ENCODE measurements at regions not wholly inside any gene's neighbourhood (a gene's known extent, or its start where the extent isn't known, plus 50 kb on each side); places are given as distances from the start of the nearest gene placed in this dataset.

DNA sequence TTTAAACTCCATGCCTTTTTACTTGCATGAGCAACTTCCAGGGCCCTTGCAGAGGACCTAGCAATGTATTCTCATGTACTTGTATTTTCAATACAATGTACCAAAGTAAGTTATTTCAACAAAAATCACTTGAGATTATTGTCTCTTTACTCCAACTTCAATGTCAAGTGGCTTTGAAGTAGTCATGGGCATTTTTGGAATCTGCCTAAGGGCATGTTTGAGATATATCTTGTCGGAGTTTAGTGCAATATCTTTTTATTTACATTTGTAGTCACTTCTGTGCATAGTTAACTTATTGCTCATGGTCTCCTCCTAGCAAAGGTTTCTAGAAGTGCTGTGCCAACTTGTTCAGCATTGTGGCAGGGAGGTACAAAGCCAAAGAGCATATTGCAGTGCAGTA is 508.7 kb upstream of the SEMA3D start:
- Histone ChIP-seq H3K27ac (ENCODE audit: low read depth, low read length) (no peak overlapping the region), H4K5ac (ENCODE audit: insufficient read length, low read depth, low read length) (no peak overlapping the region), H3K79me1 (ENCODE audit: low read depth, low read length) (no peaks in the 10 kb centered on the region), H3K23ac (ENCODE audit: insufficient read length) (no peak overlapping the region), H4K20me1 (replicated peaks in 1 of 2; ENCODE audit: control insufficient read depth in 1 of 2, insufficient read depth in 2 of 2, low read length in 2 of 2) (no peaks in the 10 kb centered on the region), H3K18ac (ENCODE audit: extremely low read depth, low read length) (no peak overlapping the region), H2AK5ac (ENCODE audit: low read depth, low read length) (no peak overlapping the region), H2BK5ac (ENCODE audit: low read depth, low read length) (no peak overlapping the region), H3K14ac (ENCODE audit: insufficient read length) (no peak overlapping the region), H2BK12ac (ENCODE audit: low read depth, low read length) (no peak overlapping the region), H3K36me3 (ENCODE audit: control insufficient read depth in 2 of 4, insufficient read depth in 4 of 4, low read length in 3 of 4) (no peaks in the 10 kb centered on the region), H2BK15ac (ENCODE audit: low read length) (no peak overlapping the region), H3K56ac (replicated peaks; ENCODE audit: insufficient read length, low read depth, low read length) (no peak overlapping the region), H2BK120ac (replicated peaks; ENCODE audit: low read depth, low read length) (no peak overlapping the region), H3K9ac (replicated peaks in 1 of 4; ENCODE audit: extremely low read depth in 1 of 4, low read depth in 3 of 4, low read length in 3 of 4) (no peak overlapping the region), H2AFZ (ENCODE audit: low read length) (no peak overlapping the region), H3K4ac (replicated peaks; ENCODE audit: insufficient read length, low read depth, low read length) (no peak overlapping the region), H3K4me1 (replicated peaks in 1 of 4; ENCODE audit: control insufficient read depth in 3 of 4, insufficient read depth in 4 of 4, low read length in 3 of 4) (no peaks in the 10 kb centered on the region), H3K79me2 (ENCODE audit: control insufficient read depth in 1 of 2, insufficient read depth in 2 of 2, low read length in 2 of 2) (no peaks in the 10 kb centered on the region), H3K9me3 (ENCODE audit: insufficient read depth in 2 of 2, low read depth in 1 of 2, low read length in 1 of 2) (no peaks in the 10 kb centered on the region), H3K4me3 (ENCODE audit: extremely low read depth in 1 of 4, insufficient read depth in 2 of 4, low read depth in 3 of 4, low read length in 4 of 4) (no peak overlapping the region), H3K23me2 (ENCODE audit: low read depth, low read length) (no peaks in the 10 kb centered on the region), H2BK20ac (ENCODE audit: low read length) (no peak overlapping the region), H3K4me2 (ENCODE audit: insufficient read depth in 1 of 2, low read depth in 2 of 2, low read length in 2 of 2) (no peak overlapping the region), H3K27me3 (replicated peaks in 1 of 4; ENCODE audit: control insufficient read depth in 3 of 4, extremely low read depth in 1 of 4, insufficient read depth in 3 of 4, low read length in 3 of 4) (no peaks in the 10 kb centered on the region), H4K8ac (ENCODE audit: extremely low read depth, insufficient read depth, low read length) (no peak overlapping the region), H4K91ac (replicated peaks; ENCODE audit: insufficient read length, low read length) (no peak overlapping the region)
- POLR2A ChIA-PET (ENCODE audit: partially characterized antibody), result no interaction called here
- no peak for DNase-seq (ENCODE audit: low read depth in 1 of 2, low spot score in 2 of 2)
- no peak for FAIRE-seq
- CTCF ChIA-PET (ENCODE audit: partially characterized antibody), result no interaction called here
- TF ChIP-seq KDM1A (IDR thresholded peaks at IDR 0.05; ENCODE audit: borderline replicate concordance, low read length), result no peak
- WGBS, 2 experiments (ENCODE audit: extremely low coverage in 1 of 2, insufficient coverage in 1 of 2, insufficient read length in 1 of 2, insufficient replicate concordance in 2 of 2, low coverage in 1 of 2, low lambda C conversion rate in 2 of 2, missing lambda C conversion rate in 1 of 2), result 86% methylated on average over 1 of the region's 1 CpG; no CpG with 5 or more reads in 1 of the 2 experiments

Measured in H1 (cell line).